Stomach (tissue), 8 donors: ENCODE measurements at regions not wholly inside any gene's neighbourhood (a gene's known extent, or its start where the extent isn't known, plus 50 kb on each side); places are given as distances from the start of the nearest gene placed in this dataset.

Experiments used
- DNase-seq, 2 donors: peaks; one replicate each; pipeline versions ENCODE4 v3.0.0 to v3.0.0-alpha.2; 2013 to 2019
- H3K27ac ChIP-seq, 5 donors: fragments of 200-600 bp in 4 of 5; sonication (generic) in 4 of 5; one replicate each; pipeline ENCODE4 v1.5.1; 2013 to 2019; ENCODE audit warnings: mild to moderate bottlenecking in 1 of 5, moderate library complexity in 1 of 5
- H3K27me3 ChIP-seq, 3 donors: fragments of 200-600 bp; sonication (generic); one replicate each; pipeline ENCODE4 v1.5.1; 2017 to 2019; ENCODE audit warnings: mixed run types in 1 of 3
- H3K36me3 ChIP-seq, 4 donors: fragments of 200-600 bp; sonication (generic); 1 replicate in 3 of 4; 2 replicates in 1 of 4; pipeline ENCODE4 v1.5.1; 2016 to 2019
- H3K4me1 ChIP-seq, 4 donors: fragments of 200-600 bp; sonication (generic); one replicate each; pipeline ENCODE4 v1.5.1; 2016 to 2019
- H3K4me3 ChIP-seq, 4 donors: fragments of 200-600 bp; sonication (generic) in 3 of 4; one replicate each; pipeline ENCODE4 v1.5.1; 2016 to 2019; ENCODE audit warnings: mild to moderate bottlenecking in 1 of 4
- H3K9me3 ChIP-seq, 4 donors: fragments of 200-600 bp; sonication (generic); one replicate each; pipeline ENCODE4 v1.5.1; 2016 to 2019
- EP300 ChIP-seq: sonication (generic); formaldehyde crosslinking; IDR thresholded peaks from one replicate; pipeline ENCODE4 v1.6.1; 2017; ENCODE audit warnings: antibody characterized with exemption
- POLR2A ChIP-seq, 4 donors: fragments of 450-650 bp; IDR thresholded peaks; one replicate each; pipeline ENCODE4 v1.6.1; 2016; ENCODE audit warnings: antibody characterized with exemption in 4 of 4, control low read depth in 2 of 4, mild to moderate bottlenecking in 1 of 4, moderate library complexity in 1 of 4
- POLR2AphosphoS5 ChIP-seq, 3 donors: sonication (generic); formaldehyde crosslinking; IDR thresholded peaks; one replicate each; pipeline ENCODE4 v1.6.1; 2016; ENCODE audit warnings: antibody characterized with exemption in 3 of 3
- WGBS, 5 donors: extraction: QIAGEN DNeasy Blood & Tissue Kit in 3 of 5; methylation state at CpG; one replicate each; pipeline versions ENCODE4 v1.1.5 to v1.1.7; 2013 to 2018; 5-methylcytosine and 5-hydroxymethylcytosine counted together
- intact Hi-C: fragments of 100-400 bp; cut with DNase I; formaldehyde crosslinking; loops from one replicate; pipeline ENCODE4 v1.15.1; 2023; ENCODE audit warnings: low total_unique reads
- TF ChIP-seq, protein P1 (sequence below), 7 experiments: fragments of 450-650 bp in 4 of 7; fragments of 200-600 bp in 3 of 7; sonication (generic) in 3 of 7; IDR thresholded peaks; one replicate each; pipeline ENCODE4 v1.5.1; 2016 to 2019; ENCODE audit warnings: antibody characterized with exemption in 7 of 7, control low read depth in 2 of 7, mild to moderate bottlenecking in 1 of 7
- donor health status: healthy with polysubstance abuse.
- donor health status: Bipolar disorder and iron deficiency.
- donor health status: healthy.

DNA sequence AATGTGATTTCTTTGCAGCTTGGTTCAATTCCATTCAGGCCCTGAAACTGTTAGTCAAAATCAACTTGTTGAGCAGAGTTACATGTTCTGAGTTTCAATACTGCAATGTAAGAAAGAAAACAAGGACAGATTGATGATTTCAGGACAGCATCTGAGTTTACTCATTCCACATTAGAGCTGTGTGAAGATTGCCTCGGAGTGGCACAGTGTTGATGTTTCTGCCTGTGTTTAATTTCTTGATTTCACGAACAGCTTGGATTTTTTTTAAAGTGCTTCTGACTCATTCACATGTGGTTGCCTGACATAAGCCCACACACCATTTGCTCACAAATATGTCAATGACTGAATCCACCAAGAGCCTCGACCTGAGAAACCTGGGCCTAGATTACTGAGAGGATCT lies 101.2 kb upstream of the PARD3 start:
- 35 to 53% (median 47%) methylated on average over 3 of the region's 3 CpGs for WGBS, 5 donors
- no peak for TF ChIP-seq POLR2A (IDR thresholded peaks at IDR 0.05)
- peak in 1 of 3 donors; percentile 16 for TF ChIP-seq POLR2AphosphoS5 (IDR thresholded peaks at IDR 0.05)
- no peak for TF ChIP-seq EP300
- TF ChIP-seq, protein P1, sequence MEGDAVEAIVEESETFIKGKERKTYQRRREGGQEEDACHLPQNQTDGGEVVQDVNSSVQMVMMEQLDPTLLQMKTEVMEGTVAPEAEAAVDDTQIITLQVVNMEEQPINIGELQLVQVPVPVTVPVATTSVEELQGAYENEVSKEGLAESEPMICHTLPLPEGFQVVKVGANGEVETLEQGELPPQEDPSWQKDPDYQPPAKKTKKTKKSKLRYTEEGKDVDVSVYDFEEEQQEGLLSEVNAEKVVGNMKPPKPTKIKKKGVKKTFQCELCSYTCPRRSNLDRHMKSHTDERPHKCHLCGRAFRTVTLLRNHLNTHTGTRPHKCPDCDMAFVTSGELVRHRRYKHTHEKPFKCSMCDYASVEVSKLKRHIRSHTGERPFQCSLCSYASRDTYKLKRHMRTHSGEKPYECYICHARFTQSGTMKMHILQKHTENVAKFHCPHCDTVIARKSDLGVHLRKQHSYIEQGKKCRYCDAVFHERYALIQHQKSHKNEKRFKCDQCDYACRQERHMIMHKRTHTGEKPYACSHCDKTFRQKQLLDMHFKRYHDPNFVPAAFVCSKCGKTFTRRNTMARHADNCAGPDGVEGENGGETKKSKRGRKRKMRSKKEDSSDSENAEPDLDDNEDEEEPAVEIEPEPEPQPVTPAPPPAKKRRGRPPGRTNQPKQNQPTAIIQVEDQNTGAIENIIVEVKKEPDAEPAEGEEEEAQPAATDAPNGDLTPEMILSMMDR (IDR thresholded peaks at IDR 0.05), result no peak
- no peaks in the 10 kb centered on the region for H3K36me3 ChIP-seq
- no peaks in the 10 kb centered on the region for H3K9me3 ChIP-seq
- no peaks in the 10 kb centered on the region for H3K4me1 ChIP-seq
- no peaks in the 10 kb centered on the region for H3K27me3 ChIP-seq
- H3K4me3 ChIP-seq, result no peak overlapping the region
- DNase-seq, result no peak
- intact Hi-C loops, result no loop called here
- H3K27ac ChIP-seq, result no peak overlapping the region

DNA sequence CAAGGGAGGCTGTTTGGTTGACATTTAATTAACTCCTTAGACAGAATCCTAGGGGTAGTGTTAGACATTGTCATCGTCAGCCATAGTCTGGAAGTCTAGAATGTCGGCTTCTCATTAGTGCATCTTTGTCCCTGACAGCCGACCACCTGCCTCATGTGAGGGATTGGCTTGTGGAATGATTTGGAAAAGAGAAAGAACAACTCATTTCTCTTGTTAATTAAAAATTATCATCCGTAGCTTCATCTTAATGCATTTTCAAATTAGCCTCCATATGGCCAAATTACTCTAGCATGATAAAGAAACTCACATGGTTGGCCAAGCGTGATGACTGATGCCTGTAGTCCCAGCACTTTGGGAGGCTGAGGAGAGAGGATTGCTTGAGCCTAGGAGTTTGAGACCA lies 97.7 kb upstream of the PARD3 start:
- Histone ChIP-seq H3K4me1 (peaks cover 0 to 11% (median 0%) of the 10 kb centered on the region in 4 donors), H3K27me3 (no peaks in the 10 kb centered on the region), H3K4me3 (no peak overlapping the region), H3K36me3 (no peaks in the 10 kb centered on the region), H3K27ac (no peak overlapping the region), H3K9me3 (no peaks in the 10 kb centered on the region)
- TF ChIP-seq, protein P1 (IDR thresholded peaks at IDR 0.05), result no peak
- TF ChIP-seq POLR2AphosphoS5 (IDR thresholded peaks at IDR 0.05), result no peak
- no peak for TF ChIP-seq EP300
- 90 to 95% (median 93%) methylated on average over 5 of the region's 5 CpGs for WGBS, 5 donors
- intact Hi-C loops, result no loop called here
- no peak for DNase-seq

DNA sequence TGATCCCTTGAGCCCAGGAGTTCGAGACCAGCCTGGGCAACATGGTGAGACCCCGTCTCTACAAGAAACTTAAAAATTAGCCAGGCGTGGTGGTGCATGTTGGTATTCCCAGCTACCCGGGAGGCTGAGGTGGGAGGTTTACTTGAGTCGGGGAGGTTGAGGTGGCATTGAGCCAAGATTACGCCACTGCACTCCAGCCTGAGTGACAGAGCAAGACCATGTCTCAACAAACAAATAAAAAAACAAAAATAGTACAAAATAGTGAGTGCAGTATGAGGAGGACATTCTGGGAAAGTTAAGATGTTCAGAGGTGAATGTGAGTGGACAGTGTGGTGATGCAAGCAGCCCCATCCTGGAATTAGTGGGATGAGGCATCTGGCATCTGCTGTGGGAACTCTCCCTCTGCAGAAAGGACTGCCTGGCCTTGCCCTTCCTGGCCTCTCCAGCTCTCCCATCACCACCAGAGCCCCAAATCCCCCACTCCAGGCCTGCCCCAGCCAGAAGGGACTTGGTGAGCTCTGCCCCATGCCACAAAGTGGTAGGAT lies 96.6 kb upstream of the PARD3 start:
- no peak for TF ChIP-seq POLR2A (IDR thresholded peaks at IDR 0.05)
- no peak for TF ChIP-seq POLR2AphosphoS5 (IDR thresholded peaks at IDR 0.05)
- TF ChIP-seq, protein P1 (IDR thresholded peaks at IDR 0.05), result no peak
- no peak for TF ChIP-seq EP300
- no peaks in the 10 kb centered on the region for H3K36me3 ChIP-seq
- no peak overlapping the region for H3K4me3 ChIP-seq
- no peak for DNase-seq
- no peaks in the 10 kb centered on the region for H3K9me3 ChIP-seq
- H3K4me1 ChIP-seq, result peaks cover 0 to 15% (median 0%) of the 10 kb centered on the region in 4 donors
- H3K27me3 ChIP-seq, result no peaks in the 10 kb centered on the region
- H3K27ac ChIP-seq, result no peak overlapping the region
- 85 to 94% (median 90%) methylated on average over 5 to 6 of the region's 6 CpGs for WGBS, 5 donors
- intact Hi-C loops, result no loop called here

DNA sequence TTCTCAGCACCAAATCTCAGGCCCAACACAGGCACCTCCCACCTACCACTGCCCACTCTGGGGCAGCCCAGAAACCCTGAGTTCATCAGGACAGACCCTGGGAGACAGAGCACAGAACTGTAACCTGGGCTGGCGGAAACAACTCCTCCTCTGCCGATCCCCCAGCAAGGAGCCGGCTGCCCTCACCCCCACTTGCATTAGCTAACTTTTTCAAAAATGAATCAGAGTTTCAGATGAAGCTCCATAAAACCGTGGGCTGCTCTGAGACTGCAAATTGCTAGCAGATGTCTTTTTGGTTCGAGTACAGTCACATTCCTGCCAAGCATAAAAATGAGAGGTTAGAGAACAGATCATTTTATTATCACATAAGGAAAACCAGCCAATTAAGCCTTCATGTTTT lies 93.4 kb upstream of the PARD3 start:
- Histone ChIP-seq H3K9me3 (no peaks in the 10 kb centered on the region), H3K4me1 (peaks cover 0 to 15% (median 0%) of the 10 kb centered on the region in 4 donors), H3K36me3 (no peaks in the 10 kb centered on the region), H3K4me3 (no peak overlapping the region), H3K27ac (no peak overlapping the region), H3K27me3 (no peaks in the 10 kb centered on the region)
- TF ChIP-seq, protein P1 (IDR thresholded peaks at IDR 0.05), result no peak
- TF ChIP-seq POLR2AphosphoS5 (IDR thresholded peaks at IDR 0.05), result no peak
- no peak for TF ChIP-seq POLR2A (IDR thresholded peaks at IDR 0.05)
- 63 to 81% (median 80%) methylated on average over 5 of the region's 5 CpGs for WGBS, 5 donors
- intact Hi-C loops, result no loop called here
- DNase-seq, result no peak
